Lung microvascular endothelial cell (primary cell): ENCODE measurements at regions not wholly inside any gene's neighbourhood (a gene's known extent, or its start where the extent isn't known, plus 50 kb on each side); places are given as distances from the start of the nearest gene placed in this dataset.

Source experiments
- DNase-seq, 2 donors: peaks; one replicate each; pipeline versions ENCODE4 v3.0.0 to v3.0.0-alpha.2; 2010; ENCODE audit warnings: low read depth in 2 of 2

- no peak for DNase-seq
Observed at GRCh38 chr2:60603533-60604190, 50.2 kb upstream of the BCL11A start.

DNA sequence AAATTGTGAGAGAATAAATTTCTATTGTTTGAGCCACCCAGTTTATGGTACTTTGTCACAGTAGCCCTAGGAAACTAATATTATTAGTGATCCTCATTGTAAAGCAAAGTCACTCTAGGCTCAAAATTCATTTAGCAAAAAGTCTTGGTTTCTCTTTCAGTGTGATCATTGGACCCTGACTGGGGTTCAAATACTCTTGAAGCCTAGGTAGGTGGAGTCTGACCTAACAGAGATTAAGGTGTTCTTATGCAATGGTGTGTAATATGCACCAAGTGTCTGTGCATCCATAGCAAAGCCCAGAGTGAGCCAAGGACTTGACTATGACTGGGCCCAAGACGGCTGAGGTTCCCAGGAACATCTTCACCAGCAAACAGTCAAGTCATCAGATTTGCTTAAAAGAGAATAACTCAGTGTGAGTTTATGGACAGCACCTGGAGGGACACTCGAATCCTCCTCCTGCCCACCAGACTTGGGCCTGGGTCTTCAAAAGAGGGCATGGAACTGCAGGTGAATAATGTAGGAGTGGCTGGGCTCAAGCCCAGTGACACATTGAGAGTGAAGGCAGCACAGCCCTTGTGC lies 51.1 kb upstream of the BCL11A start:
- DNase-seq = no peak

- no peak for DNase-seq
Observed at GRCh38 chr2:60605866-60606265, 52.4 kb upstream of the BCL11A start.

- DNase-seq = no peak
Observed at GRCh38 chr2:60608679-60609078, 55.2 kb upstream of the BCL11A start.

GRCh38 chr2:60612033-60612432 lies 58.6 kb upstream of the BCL11A start:
- no peak for DNase-seq

DNA sequence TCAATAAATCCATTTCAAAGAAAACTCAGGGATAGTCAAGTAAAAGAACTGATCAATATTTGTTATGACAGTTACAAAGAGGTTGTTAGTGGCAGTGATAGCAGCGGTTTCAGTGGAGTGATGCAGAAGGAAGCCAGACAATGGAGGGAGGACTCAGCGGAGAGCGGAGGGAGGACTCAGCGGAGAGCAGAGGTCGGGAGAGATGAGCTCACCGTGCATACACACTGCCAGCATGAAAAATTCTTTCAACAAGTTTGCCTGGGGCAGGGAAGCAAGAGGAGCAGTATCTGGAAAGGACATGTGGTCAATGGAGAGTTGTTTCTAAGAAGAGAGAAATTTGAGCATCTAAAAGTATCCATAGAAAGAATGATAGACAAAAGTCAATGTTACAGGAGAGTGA lies 60.9 kb upstream of the BCL11A start:
- DNase-seq = no peak

DNA sequence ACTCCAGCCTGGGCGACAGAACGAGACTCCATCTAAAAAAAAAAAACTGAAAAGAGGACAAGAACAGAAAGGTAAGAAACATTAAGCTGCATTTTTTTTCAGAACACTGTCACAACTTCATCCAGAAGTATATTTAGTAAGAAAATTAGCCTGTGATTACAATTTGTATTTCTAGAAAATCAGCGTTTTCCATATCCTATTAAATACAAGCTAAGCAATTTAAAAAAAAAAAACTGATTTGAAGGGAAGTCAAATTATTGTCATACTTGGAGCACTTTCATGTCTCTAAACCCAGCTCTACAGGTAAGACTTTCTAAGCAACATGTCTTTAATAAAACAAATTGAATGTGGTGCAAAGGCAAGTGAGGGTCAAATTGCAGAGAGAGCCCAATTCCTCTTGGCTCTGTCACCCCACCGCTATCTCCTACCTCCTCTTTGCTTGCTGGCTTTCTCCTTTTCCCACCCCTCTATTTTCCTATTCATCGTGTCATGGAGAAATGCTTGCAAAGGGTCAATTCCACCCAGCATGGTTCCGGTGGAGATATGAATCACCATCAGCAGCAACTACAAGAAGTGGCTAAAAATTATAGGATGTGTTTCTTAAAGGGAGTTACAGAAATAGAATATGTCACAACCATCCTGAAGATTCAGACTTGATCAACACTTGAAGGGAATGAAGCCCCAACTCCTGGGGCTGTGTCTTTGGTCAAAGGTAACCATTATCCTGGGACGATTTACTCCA lies 68.4 kb upstream of the BCL11A start:
- DNase-seq = no peak

DNA sequence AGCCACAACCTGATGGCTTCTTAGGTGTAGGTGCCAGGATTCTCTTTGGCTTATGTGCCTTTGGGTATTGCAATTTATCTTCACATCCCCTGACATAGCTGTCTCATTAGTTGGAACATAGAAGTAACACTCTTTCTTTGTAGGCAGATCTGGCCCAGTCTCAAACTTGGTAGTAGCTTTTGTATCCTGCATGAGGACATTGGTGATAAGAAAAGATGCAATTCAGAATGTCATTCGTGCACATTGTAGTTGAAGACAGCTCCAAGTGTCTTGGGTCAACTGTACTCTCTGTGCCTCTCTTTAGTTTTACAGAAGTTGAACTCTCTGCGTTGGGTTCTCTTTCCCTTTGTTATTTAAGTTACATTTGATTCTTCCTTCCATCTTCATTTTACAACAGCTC lies 69.6 kb upstream of the BCL11A start:
- no peak for DNase-seq

- no peak for DNase-seq
Observed at GRCh38 chr2:60627412-60627811, 74.0 kb upstream of the BCL11A start.

DNA sequence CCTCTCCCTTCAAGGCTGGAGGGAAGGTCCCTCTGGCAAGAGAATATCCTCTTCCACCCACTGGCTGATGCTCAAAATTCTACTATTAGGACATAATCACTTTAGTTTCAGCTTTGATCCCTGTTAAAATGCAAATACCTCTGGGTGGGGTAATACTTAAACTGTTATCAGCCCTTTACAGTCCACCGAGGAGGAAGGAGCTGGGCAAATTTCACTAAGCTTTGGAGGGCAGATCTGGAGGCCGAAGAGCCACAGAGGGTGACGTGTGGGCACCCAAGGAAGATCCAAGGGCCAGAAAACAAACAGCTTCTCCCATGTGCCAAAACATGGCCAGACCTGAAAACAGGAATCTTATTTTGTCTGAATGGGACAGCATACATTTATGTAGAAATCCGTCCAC lies 74.6 kb upstream of the BCL11A start:
- DNase-seq = no peak

DNA sequence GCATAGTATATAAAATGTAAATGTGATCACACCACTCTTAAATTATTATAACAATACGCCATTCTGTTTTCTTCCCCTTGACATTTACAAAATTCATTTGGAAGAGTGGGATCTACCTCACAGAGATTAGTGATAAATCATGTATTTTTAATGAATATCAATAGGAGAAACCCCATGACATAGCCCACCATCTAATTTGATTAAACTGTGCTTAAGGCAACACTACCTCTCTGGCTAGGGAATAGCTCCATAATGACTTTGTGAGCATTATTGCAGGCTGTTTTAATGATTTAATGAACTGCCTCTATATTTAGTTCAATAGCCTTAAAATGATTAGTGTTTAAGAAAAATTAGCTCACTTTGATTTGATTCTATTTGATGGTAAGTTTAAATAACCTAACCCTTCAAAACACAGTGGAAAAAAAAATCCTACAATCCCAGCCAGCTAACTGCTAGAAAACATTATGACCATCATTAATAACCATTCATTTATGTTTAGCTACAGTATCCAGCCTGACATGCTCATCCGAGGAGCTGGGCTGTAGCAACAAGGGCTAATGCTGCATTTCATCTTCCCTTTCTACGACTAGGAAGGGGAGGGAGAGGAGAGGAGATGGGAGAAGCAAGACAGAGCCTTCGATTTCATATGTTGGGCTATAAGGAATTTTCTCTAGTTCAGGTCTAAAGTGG lies 75.3 kb upstream of the BCL11A start:
- DNase-seq = no peak

DNA sequence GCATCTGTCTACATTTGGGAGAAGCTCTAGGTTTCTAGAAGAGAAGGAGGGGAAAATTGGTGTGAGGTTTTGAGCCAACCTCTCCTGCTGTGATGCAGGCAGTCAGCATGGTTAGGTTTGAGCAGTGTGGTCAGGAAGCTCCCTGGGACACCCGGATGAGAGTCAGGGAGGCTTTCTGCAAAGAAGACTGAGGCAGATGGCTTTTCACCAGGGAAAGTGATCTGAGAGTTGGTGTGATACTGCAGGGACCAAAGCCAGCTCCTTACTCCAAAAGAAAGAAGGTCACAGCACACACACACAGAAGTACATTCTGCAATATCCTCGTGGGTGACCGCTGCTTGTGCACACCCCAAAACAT lies 75.8 kb upstream of the BCL11A start:
- no peak for DNase-seq

GRCh38 chr2:60629801-60630385 lies 76.4 kb upstream of the BCL11A start:
- DNase-seq = no peak

DNA sequence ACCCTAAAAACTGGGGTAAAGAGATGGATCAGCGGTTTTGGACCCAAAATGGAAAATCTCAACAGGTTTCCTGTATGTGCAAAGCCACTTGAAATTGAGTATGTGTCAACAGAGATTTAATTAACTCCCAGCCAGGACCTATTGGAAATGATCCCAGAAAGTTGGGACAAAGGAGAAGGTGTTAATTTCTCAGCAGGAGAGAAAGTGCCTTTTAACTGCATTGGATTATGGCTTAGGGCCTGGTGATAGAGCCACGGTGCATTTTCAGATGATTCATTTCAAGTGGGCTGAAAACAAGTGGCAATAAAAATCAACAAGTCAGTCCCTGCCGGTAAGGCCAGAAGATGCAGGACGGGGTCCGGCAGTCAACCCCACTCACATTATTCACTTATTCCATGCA lies 80.2 kb upstream of the BCL11A start:
- no peak for DNase-seq

DNA sequence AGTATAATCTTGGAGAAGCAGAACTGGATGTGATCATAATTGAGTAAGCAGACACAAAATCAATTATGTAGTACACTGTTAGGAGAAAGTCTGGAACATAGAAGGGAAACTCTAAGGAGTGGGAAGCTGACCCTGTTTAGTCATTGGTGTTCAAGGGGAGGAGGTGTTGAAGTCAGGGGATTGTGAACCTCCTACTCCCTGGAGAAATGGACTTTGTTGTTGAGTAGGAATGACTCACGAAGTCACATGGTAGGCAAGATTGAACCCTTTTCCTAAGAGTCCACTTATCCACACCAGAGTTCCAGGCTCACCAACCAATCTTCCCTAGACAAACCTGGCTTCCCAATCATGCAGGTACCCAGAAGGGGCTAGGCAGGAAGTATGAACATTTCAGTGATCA lies 81.0 kb upstream of the BCL11A start:
- DNase-seq = no peak

GRCh38 chr2:60641811-60642788 lies 88.6 kb upstream of the BCL11A start:
- peak; percentile 66 to 70 for DNase-seq

GRCh38 chr2:60643747-60644146 lies 90.3 kb upstream of the BCL11A start:
- DNase-seq = no peak

GRCh38 chr2:60644951-60645350 lies 91.5 kb upstream of the BCL11A start:
- DNase-seq = no peak

- DNase-seq = no peak
Observed at GRCh38 chr2:60648191-60648590, 94.7 kb upstream of the BCL11A start.

DNA sequence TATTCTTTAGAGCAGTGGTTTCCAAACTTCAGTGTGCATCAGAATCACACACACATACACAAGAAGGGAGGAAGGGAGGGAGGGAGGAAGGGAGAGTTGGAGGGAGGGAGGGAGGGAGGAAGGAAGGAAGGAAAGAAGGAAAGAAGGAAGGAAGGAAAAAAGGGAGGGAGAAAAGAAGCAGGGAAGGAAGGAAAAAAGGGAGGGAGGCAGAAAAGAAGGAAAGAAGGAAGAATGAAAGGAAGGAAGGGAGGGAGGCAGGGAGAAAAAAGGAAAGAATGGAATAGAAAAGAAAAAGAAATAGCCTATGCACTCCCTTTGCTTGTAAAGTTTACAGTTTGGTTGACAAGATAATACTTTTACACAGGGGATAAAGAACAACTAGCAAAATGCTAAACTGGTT lies 96.3 kb upstream of the BCL11A start:
- no peak for DNase-seq

- DNase-seq = no peak
Observed at GRCh38 chr2:60652832-60653340, 99.4 kb upstream of the BCL11A start.
